Colonic mucosa (tissue), 4 donors: ENCODE measurements at regions not wholly inside any gene's neighbourhood (a gene's known extent, or its start where the extent isn't known, plus 50 kb on each side); places are given as distances from the start of the nearest gene placed in this dataset.
"Not testable (repeated sequence)": the region's sequence is repeated elsewhere in the genome, so short reads cannot be mapped to it uniquely, and the experiment has no call there.

ENCODE experiments used
- DNase-seq: peaks from one replicate; pipeline ENCODE4 v3.0.0-alpha.2; 2020
- H3K27ac ChIP-seq: fragments of 200-600 bp; one replicate; pipeline ENCODE4 v1.8.0; 2021
- H3K27me3 ChIP-seq: fragments of 200-600 bp; one replicate; pipeline ENCODE4 v1.8.0; 2021
- H3K36me3 ChIP-seq: fragments of 200-600 bp; one replicate; pipeline ENCODE4 v1.8.0; 2021
- H3K4me1 ChIP-seq: fragments of 200-600 bp; one replicate; pipeline ENCODE4 v1.8.0; 2021; ENCODE audit warnings: mild to moderate bottlenecking
- H3K4me3 ChIP-seq: fragments of 200-600 bp; one replicate; pipeline ENCODE4 v1.8.0; 2021
- H3K9ac ChIP-seq, 2 donors: one replicate each; pipeline ENCODE4 v1.7.0; 2013; ENCODE audit warnings: control low read depth in 2 of 2, low read depth in 2 of 2, low read length in 2 of 2
- H3K9me3 ChIP-seq: fragments of 200-600 bp; one replicate; pipeline ENCODE4 v1.8.0; 2021
- CTCF ChIP-seq: fragments of 200-600 bp; IDR thresholded peaks from one replicate; pipeline ENCODE4 v1.8.0; 2022; ENCODE audit warnings: antibody characterized with exemption, mild to moderate bottlenecking
- intact Hi-C: fragments of 100-400 bp; cut with DNase I; formaldehyde crosslinking; loops from one replicate; pipeline ENCODE4 v1.14.1; 2022
- donor health status: healthy.
- donor health status: DM: no; HTN: no; CAD: no.
- donor health status: DM: no; HTN: no; CAD: no.

GRCh38 chrX:39275500-39276068, 474.3 kb downstream of the MID1IP1 start:
- no peak for TF ChIP-seq CTCF
- H3K27ac ChIP-seq: no peak overlapping the region
- H3K4me1 ChIP-seq: no peaks in the 10 kb centered on the region
- no peak overlapping the region for H3K9ac ChIP-seq
- no peaks in the 10 kb centered on the region for H3K27me3 ChIP-seq
- no peaks in the 10 kb centered on the region for H3K36me3 ChIP-seq
- intact Hi-C loops: no loop called here
- H3K4me3 ChIP-seq: no peak overlapping the region
- DNase-seq: no peak
- H3K9me3 ChIP-seq: no peaks in the 10 kb centered on the region

- H3K9me3 ChIP-seq, H3K27me3 ChIP-seq, H3K27ac ChIP-seq, intact Hi-C loops, DNase-seq, H3K4me3 ChIP-seq, H3K36me3 ChIP-seq, H3K4me1 ChIP-seq, H3K9ac ChIP-seq: not testable (repeated sequence)
These were observed 476.6 kb downstream of the MID1IP1 start for GRCh38 chrX:39277685-39278390.

GRCh38 chrX:39283239-39283638, 482.0 kb downstream of the MID1IP1 start:
- Histone ChIP-seq H3K27ac (no peak overlapping the region), H3K4me3 (no peak overlapping the region), H3K4me1 (no peaks in the 10 kb centered on the region), H3K36me3 (no peaks in the 10 kb centered on the region), H3K9me3 (no peaks in the 10 kb centered on the region), H3K27me3 (no peaks in the 10 kb centered on the region), H3K9ac (no peak overlapping the region)
- intact Hi-C loops: no loop called here
- no peak for DNase-seq
- no peak for TF ChIP-seq CTCF

- no peak overlapping the region for H3K27ac ChIP-seq
These were observed 487.3 kb downstream of the MID1IP1 start for GRCh38 chrX:39288592-39288991.

GRCh38 chrX:39289827-39290226, 488.6 kb downstream of the MID1IP1 start:
- no peak overlapping the region for H3K4me3 ChIP-seq
- DNase-seq: no peak
- H3K4me1 ChIP-seq: no peaks in the 10 kb centered on the region
- H3K27ac ChIP-seq: no peak overlapping the region
- H3K27me3 ChIP-seq: no peaks in the 10 kb centered on the region
- H3K9ac ChIP-seq: no peak overlapping the region
- no peaks in the 10 kb centered on the region for H3K9me3 ChIP-seq
- H3K36me3 ChIP-seq: no peaks in the 10 kb centered on the region
- TF ChIP-seq CTCF: no peak
- intact Hi-C loops: no loop called here

More at GRCh38 chrX:39288592-39288991, 487.3 kb downstream of the MID1IP1 start:
- intact Hi-C loops: no loop called here
- Histone ChIP-seq H3K4me1 (no peaks in the 10 kb centered on the region), H3K9me3 (no peaks in the 10 kb centered on the region), H3K9ac (no peak overlapping the region), H3K36me3 (no peaks in the 10 kb centered on the region), H3K4me3 (no peak overlapping the region), H3K27me3 (no peaks in the 10 kb centered on the region)
- no peak for DNase-seq
- TF ChIP-seq CTCF: no peak

GRCh38 chrX:39293203-39293602, 491.9 kb downstream of the MID1IP1 start:
- H3K27ac ChIP-seq: no peak overlapping the region
- intact Hi-C loops: no loop called here
- no peaks in the 10 kb centered on the region for H3K27me3 ChIP-seq
- H3K9ac ChIP-seq: no peak overlapping the region
- DNase-seq: no peak
- H3K4me1 ChIP-seq: no peaks in the 10 kb centered on the region
- no peak overlapping the region for H3K4me3 ChIP-seq
- H3K9me3 ChIP-seq: no peaks in the 10 kb centered on the region
- no peaks in the 10 kb centered on the region for H3K36me3 ChIP-seq
- no peak for TF ChIP-seq CTCF
